GM18498 (cell line): ENCODE measurements at regions not wholly inside any gene's neighbourhood (a gene's known extent, or its start where the extent isn't known, plus 50 kb on each side); places are given as distances from the start of the nearest gene placed in this dataset.
"Not testable (repeated sequence)": the region's sequence is repeated elsewhere in the genome, so short reads cannot be mapped to it uniquely, and the experiment has no call there.

Experiments used
- ATAC-seq: cut with Tn5 transposase; IDR thresholded peaks from one replicate; pipeline ENCODE4 v1.9.1; 2021; ENCODE audit warnings: mild to moderate bottlenecking, moderate library complexity; ENCODE audit not compliant: unreplicated experiment

DNA sequence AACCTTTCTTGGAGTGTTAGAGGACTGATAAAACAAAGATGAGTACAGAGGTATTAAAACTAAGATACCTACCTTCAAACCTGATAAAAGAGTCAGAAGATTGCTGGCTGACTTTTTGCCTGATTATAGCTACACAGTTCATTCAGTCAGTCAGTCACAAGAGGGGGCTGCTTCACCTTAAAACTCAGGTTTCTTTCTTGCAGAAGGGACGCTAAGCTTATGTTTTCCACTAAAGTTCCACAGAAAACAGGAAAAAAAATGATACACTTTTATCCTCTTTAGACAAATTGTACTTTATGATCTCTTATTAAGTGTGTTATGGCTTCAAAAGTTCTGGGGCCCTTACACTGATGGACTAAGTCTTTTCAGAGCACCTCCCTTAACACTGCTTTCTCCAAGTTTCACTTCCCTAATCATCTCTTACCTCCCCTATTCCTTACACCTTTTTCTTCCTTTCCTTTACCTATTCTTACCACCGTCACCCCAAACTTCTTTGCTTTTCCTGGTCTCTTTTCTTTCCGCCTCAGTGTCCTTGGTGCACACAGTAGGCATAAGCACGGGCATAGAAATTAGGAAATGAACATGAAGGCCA, 448.7 kb upstream of the OR4E1 start:
- ATAC-seq: peak; percentile 48

DNA sequence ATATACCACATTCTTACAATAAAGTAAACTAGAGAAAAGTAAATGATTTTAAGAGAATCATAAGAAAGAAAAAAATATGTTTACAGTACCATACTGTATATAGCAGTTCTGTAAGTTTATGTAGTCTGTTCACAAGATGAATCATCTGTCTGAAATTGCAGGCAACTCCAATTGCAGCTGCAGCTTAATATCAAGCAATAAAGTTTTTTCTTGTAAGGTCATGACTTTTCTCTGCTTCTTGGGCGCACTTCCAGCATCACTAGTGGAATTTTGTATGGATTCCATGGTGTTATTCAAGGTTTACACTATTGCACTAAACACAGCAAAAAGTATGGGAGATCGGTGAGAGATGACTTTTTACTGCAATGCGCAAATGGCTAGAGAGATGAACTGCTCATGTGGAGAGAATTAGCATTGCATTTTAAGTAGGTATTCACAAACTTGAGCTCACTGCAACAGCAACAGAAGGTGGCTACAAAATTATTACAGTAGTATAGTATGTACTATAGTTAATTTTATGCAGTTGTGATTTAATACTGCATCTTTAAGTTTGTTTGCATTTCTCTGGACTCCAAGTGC, 445.4 kb upstream of the OR4E1 start:
- ATAC-seq: no peak

DNA sequence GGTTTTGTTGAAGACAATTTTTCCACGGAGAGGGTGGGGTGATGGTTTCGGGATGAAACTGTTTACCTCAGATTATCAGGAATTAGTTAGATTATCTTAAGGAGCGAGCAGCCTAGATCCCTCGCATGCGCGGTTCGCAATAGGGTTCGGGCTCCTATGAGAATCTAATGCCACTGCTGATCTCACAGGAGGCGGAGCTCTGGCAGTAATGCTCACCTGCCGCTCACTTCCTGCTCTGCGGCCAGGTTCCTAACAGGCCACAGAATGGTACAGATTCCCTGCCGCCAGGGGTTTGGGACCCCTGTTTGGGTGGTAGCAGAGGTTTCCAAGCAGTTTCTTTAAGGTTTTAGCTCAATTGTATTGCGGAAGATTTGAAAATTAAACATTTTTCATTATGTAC, 439.8 kb upstream of the OR4E1 start:
- ATAC-seq: no peak

DNA sequence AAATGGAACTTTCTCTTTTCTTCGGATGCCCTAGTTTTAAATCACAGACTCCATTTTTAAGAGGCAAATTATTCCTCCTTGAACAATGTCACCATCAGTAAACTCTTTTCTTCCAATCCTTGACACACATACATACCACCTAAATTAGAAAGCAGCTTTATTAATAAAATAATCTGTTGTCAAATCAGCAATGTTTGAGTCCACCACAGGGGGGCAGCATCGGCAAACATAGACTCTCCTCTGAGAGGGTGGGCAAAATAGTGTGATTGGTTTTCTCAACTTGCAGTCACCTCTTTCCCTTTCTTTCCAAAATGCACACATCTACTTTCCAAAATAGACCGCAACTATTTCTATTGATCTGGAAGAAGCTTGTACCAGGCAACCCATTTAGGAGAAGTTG, 438.4 kb upstream of the OR4E1 start:
- no peak for ATAC-seq

DNA sequence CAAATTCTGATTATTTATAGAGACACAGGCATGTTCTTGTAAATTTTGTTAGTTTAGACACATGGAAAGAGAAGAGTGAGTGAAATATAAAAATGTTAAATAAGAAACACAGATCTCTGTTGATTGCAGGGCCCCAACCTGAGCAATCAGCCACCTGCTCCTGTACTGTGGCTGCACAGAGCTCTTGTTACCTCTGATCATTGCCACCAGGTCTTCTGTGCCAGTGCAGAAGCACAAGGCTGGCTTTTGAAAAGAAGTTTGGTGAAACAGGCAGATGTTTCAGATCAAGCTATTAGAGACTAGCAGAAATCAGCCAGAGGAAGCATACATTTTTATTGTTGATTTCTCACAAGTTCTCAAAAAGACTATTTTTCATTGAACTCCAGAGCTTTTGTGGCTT, 434.1 kb upstream of the OR4E1 start:
- ATAC-seq: no peak

DNA sequence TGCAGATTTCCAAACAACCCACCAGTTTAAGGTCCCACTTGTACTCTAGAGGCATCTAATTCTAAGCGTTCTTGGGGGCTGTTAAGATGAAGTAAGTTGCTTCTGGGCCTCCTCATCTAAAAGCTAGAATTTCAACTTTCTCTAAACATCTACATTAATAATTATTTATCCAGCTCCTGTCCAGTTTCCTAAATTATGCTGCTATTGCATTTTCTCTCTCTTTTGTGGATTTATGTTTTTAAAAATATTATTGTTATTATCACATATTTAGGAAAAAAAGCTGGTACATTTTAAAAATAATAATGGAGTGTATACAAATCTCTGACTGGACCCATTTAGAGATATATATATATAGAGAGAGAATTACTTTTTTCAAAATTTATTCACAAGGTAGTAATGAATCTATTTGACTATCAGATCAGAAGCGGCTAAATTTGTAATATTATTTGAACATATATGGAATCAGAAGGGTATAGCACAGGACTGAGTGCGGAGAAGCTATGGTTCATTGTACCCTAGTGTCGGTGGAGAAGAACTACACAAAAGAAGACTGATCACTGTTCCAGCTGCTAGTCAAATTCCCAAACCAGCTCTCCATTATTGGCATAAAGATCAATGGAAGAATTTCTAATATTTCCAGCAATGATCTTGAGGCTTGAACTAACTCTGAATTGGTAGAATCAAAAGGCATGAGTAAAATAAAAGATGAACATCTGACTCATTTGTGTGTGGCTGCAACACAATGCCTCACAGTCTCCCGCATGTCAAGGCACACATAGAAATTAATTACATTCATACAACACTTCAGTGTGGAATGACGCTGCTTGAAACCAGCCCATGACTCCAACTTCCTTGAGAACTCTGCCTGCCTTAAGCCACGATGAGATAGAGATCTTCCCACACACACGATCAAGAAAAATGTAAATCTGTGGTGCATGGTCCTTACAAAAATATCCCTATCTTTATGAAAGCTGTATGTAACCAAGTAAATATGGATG, 433.4 kb upstream of the OR4E1 start:
- no peak for ATAC-seq

DNA sequence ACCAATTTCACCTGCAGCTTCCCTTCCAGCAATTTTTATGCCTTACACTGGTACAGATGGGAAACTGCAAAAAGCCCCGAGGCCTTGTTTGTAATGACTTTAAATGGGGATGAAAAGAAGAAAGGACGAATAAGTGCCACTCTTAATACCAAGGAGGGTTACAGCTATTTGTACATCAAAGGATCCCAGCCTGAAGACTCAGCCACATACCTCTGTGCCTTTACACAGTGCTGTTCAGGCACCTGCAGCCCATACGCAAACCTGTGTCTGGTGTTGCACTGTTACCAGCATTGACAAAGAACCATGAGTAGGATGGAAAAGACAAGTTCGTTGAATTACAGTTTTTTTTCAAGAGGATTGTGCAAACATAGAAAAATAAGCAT, 432.0 kb upstream of the OR4E1 start:
- no peak for ATAC-seq

DNA sequence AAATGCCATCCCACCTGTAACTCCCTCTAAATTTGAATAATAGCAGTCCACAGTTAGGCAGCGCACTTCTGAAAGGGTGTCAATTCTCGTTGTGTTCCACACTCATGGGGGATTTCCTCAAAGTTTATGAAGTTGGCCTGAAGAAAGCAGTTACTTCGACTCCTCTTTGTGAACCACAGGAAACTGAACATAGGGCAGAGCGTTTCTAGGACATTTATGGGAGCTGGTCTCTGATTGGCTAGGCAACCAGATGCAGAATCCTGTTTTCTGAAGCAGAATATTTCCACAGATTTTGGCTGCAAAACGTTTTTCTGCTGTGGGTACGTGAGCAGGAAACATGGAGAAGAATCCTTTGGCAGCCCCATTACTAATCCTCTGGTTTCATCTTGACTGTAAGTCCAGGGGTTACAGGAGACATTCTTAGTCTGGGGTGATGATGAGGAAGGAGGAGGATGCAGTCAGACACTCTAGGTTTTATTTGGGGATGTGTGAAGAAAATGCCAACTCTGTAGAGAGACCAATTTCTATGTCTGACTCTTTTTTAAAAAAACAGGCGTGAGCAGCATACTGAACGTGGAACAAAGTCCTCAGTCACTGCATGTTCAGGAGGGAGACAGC, 431.5 kb upstream of the OR4E1 start:
- ATAC-seq: no peak

DNA sequence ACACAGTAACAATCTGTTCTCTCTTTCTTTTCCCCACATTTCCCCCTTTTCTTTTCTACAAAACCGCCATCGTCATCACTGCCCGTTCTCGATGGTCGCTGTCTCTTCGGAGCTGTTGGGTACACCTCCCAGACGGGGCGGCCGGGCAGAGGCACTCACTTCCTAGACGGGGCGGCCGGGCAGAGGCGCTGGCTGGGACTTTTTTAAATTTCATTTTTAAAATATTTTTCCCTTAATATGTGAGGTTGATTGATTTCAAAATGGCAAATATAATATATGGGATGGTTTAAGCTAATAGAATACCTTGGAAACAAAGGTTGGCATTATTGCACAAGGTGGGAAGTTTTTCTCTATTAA, 427.1 kb upstream of the OR4E1 start:
- not testable (repeated sequence) for ATAC-seq

DNA sequence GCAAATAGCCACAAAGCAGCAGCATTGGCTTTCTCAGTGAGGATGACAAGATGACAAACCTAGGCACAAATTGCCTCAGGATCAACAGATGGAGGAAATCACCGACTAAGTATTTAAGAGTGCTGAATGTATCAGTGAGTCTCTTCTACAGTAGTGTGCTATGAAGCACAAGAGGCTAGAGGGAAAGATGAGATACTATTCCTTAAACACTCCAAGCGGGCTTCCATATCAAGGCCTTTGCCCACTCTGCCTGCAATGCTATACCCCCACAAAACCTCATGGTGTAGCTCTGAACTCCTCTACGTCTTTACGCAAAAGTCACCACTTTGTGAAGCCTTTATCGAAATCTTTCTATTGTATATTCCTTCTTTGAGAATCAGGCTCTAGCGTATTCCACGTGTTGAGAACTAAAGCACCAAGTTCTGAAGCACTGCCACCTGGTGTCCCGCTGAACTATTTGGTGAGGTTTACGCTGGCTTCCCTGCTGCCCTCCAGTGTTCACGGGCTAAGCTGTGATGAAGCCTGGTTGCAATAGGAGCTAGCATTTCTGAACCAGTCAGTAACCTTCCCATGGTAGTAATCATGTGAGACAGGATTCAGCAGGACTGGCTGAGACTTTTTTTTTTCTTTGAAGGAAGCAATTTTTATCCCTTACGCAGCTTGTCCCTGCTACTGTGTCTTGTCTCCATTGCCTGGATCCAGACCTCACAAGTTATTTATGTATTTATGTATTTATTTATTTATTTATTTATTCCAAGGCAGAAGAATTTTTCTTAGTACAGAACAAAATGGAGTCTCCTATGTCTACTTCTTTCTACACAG, 426.5 kb upstream of the OR4E1 start:
- ATAC-seq: peak; percentile 79

DNA sequence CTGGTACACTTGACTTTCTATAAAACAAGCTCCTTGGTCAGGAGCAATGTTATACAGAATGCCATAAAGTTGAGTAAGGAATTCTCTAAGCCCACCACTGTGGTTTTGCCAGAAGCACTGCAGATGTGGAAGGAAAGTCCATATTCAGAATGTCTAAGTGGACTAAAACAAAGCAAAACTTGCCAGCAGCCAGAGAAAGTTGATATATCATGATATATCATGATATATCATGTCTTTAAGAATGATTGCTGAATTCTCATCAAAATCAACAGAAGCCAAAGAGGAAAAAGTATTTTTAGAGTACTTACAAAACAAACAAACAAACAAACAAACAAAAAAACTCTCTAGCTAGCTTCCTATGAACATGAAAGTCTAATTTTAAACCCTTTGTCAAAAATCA, 424.8 kb upstream of the OR4E1 start:
- ATAC-seq: no peak

DNA sequence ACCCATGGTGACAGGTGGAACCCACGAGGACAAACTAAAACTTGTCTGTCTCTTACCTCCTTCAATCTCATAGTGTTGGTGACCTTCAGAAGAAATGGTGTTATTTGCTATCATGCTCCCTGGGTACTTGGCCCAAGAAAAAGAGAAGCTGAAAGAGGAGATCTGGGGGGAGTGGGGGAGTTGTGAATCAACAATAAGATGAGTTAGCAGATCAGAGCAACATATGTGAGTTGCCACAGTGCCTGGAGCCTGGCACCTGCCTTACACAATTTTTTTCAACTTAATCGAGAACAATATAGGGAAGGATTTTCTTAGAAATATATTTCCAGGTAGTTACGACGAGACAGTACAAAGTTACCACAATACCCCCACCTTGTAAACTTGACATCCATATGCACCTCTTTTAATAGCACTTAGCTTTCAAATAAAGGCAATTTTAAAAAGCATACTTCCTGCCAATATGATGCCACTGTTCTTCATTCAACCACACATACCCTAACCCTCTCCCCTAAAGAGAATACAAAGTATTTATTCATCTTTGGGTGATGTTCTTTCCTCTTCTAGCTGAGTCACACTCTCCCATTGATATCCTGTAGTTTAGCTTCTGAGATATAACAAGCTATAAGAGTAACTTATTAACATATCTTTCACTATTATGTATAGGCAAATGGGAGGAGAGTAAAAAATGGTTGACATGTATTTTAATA, 424.1 kb upstream of the OR4E1 start:
- ATAC-seq: no peak

DNA sequence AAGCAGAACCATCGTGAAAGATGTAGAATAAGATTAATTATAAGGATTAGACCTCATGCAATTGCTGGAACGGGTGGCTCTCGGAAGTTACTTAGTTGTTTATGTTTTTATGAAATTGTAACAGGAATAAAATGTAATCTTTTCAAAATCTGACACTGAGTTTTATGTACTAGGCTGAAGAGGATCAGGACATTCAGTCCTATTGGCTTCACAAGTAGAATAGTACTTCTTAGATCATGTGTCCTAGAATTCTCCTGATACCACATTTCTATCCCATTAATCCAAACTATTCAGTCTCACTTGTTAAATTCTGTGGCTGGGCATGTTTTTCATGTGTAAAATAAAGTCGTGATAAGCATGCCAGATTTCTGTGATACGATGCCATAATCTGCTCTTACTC, 423.5 kb upstream of the OR4E1 start:
- ATAC-seq: no peak

DNA sequence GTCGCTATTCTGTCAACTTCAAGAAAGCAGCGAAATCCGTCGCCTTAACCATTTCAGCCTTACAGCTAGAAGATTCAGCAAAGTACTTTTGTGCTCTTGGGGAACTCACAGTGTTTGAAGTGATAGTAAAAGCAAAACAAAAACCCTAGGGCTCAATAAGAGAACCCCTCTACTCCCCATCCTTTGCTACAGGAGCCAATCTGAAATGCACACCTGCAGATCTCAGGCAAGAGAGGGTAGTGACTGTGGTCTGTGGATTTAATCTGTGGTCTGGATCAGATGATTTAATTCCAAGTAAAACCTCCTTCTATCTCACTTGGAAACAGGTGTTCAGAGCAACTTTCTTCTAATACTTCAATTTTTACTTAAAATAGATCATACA, 422.9 kb upstream of the OR4E1 start:
- peak; percentile 58 for ATAC-seq

DNA sequence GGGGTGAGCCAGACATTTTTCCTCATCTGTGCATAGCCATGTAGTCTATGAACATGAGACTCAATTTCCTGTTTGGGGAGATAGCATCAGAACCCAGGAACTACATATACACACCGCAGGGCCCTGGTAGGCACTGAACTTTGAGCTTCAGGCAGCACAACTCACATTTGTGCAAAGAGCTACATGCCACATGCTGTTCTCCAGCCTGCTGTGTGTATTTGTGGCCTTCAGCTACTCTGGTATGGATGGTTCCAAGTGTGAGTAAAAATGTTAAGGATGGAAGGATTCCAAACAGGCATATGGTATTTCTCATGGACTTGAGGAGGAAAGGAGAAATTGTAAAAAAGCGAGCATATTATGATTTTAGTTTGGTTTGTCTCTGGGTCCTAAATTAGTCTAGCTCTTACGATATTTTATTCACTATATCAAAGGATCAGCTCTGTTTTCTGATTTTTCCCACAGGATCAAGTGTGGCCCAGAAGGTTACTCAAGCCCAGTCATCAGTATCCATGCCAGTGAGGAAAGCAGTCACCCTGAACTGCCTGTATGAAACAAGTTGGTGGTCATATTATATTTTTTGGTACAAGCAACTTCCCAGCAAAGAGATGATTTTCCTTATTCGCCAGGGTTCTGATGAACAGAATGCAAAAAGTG, 422.4 kb upstream of the OR4E1 start:
- ATAC-seq: peak; percentile 15

DNA sequence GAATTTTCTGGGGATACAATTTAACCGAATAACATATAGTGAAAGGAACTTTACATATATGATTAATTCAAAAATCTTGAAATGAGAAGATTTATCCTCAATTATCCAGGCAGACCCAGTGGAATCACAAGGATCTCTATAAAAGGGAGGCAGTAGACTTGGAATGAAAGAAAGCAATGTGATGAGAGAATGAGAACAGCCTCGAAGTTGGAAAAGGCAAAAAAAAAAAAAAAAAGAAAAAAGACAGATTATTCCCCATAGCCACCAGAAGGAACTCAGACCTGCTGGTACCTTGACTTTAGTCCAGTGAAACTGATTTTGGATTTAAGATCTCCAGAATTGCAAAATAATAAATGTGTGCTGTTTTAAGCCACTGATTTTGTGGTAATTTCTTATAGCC, 416.3 kb upstream of the OR4E1 start:
- no peak for ATAC-seq

DNA sequence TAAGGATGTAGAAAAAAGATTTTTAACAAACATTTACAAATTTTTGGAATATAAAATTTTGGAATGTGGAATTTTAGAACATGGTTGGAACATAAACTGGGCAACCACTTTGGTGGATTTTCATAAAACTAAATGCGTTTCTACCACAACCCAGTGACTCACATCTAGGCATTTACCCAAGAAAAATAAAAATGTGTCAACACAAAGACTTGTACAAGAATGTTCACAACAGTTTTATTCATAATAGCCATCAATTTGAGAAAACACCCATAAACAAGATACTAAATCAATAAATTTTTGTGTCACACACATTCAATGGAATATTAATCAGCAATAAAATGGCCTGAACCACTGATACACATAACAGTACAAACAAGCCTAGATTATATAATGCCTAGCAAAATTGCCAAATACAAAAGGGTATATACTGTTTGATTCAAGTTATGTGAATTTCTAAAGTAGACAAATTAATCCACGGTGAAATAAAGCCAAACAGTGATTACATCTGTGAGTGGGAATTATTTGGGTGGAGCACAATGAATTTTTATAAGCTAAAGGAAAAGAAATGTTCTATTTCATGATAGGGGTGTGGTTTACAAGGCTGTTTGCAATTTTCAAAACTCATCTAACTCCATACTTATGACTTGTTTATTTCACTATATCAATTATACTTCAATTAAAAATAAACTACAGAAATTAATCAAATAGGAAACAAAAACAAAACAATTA, 415.2 kb upstream of the OR4E1 start:
- ATAC-seq: no peak

DNA sequence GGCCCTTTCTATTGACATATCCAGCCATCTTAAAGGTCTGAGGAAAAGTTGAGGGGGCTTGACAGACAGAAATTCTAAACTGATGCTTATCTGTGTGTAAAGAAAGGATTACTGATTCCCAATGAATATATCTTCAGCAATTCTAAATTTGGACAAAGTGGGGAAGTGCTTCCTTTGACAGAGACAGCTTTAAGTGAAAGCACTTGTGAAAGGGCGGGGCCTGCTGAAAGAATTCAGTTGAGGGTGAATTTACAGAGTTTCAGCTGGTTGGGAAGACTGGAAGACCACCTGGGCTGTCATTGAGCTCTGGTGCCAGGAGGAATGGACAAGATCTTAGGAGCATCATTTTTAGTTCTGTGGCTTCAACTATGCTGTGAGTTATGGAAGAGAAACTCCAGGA, 412.5 kb upstream of the OR4E1 start:
- ATAC-seq: no peak
